IPS DF 6.9 (cell line): ENCODE measurements at regions not wholly inside any gene's neighbourhood (a gene's known extent, or its start where the extent isn't known, plus 50 kb on each side); places are given as distances from the start of the nearest gene placed in this dataset.

ENCODE experiments used
- DNase-seq: peaks from one replicate; pipeline ENCODE4 v3.0.0-alpha.2; 2013; ENCODE audit warnings: low read depth, low spot score
- H3K27ac ChIP-seq: one replicate; pipeline ENCODE4 v1.5.1; 2013; ENCODE audit warnings: low read length, control low read depth
- H3K27me3 ChIP-seq: 2 replicates; pipeline ENCODE4 v1.6.1; 2013; ENCODE audit warnings: mild to moderate bottlenecking, low read length; ENCODE audit not compliant: control insufficient read depth, insufficient read depth
- H3K36me3 ChIP-seq: 2 replicates; pipeline ENCODE4 v1.6.1; 2013; ENCODE audit warnings: low read length; ENCODE audit not compliant: control insufficient read depth, insufficient read depth
- H3K4me1 ChIP-seq: 2 replicates; pipeline ENCODE4 v1.6.1; 2013; ENCODE audit warnings: low read length; ENCODE audit not compliant: control insufficient read depth, insufficient read depth
- H3K4me3 ChIP-seq: 2 replicates; pipeline ENCODE4 v1.5.1; 2013; ENCODE audit warnings: mild to moderate bottlenecking, low read length
- H3K9me3 ChIP-seq: 2 replicates; pipeline ENCODE4 v1.6.1; 2013; ENCODE audit warnings: low read length, inconsistent platforms; ENCODE audit not compliant: control insufficient read depth, insufficient read depth
- WGBS: extraction: QIAGEN DNeasy Blood & Tissue Kit; methylation state at CpG from one replicate; pipeline ENCODE4 v1.1.7; 2013; ENCODE audit warnings: mixed read lengths, missing lambda C conversion rate; ENCODE audit not compliant: insufficient read length, insufficient coverage; 5-methylcytosine and 5-hydroxymethylcytosine counted together

DNA sequence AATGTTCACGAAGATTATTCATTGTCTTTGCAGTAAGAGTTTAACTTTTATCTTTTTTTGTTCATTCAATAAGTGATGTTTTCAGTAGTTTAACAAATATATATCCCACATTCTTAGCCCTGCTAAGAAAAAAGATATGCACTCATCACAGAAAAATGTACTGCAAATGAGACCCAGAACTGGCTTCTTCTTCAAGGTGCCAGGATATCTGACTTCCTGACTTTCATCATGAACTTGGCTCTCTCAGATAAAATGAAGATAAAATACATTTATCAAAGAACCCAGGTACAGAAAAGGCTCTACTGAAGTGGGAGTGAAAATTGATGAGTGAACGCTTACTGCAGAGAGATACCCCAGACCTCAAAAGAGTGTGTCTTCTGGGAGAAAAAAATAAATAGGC is 177.8 kb upstream of the DKK2 start:
- Histone ChIP-seq H3K36me3 (no peaks in the 10 kb centered on the region), H3K27ac (no peak overlapping the region), H3K27me3 (no peaks in the 10 kb centered on the region), H3K4me1 (no peaks in the 10 kb centered on the region), H3K9me3 (no peaks in the 10 kb centered on the region), H3K4me3 (no peak overlapping the region)
- no CpG with 5 or more reads among the region's 2 CpGs for WGBS
- DNase-seq: no peak

GRCh38 chr4:107213410-107213809 is 177.3 kb upstream of the DKK2 start:
- H3K4me3 ChIP-seq: no peak overlapping the region
- H3K27ac ChIP-seq: no peak overlapping the region
- no peak for DNase-seq
- no peaks in the 10 kb centered on the region for H3K27me3 ChIP-seq
- H3K36me3 ChIP-seq: no peaks in the 10 kb centered on the region
- H3K4me1 ChIP-seq: no peaks in the 10 kb centered on the region
- H3K9me3 ChIP-seq: no peaks in the 10 kb centered on the region
- no CpG with 5 or more reads among the region's 3 CpGs for WGBS

GRCh38 chr4:107212565-107212964 is 176.5 kb upstream of the DKK2 start:
- no peak for DNase-seq
- no peak overlapping the region for H3K4me3 ChIP-seq
- no peaks in the 10 kb centered on the region for H3K9me3 ChIP-seq
- H3K36me3 ChIP-seq: no peaks in the 10 kb centered on the region
- no peak overlapping the region for H3K27ac ChIP-seq
- H3K27me3 ChIP-seq: no peaks in the 10 kb centered on the region
- no CpG with 5 or more reads among the region's 2 CpGs for WGBS
- H3K4me1 ChIP-seq: no peaks in the 10 kb centered on the region

GRCh38 chr4:107210450-107211239 is 174.5 kb upstream of the DKK2 start:
- Histone ChIP-seq H3K9me3 (no peaks in the 10 kb centered on the region), H3K4me3 (no peak overlapping the region), H3K27ac (no peak overlapping the region), H3K36me3 (no peaks in the 10 kb centered on the region), H3K27me3 (no peaks in the 10 kb centered on the region), H3K4me1 (no peaks in the 10 kb centered on the region)
- no CpG with 5 or more reads among the region's 13 CpGs for WGBS
- DNase-seq: no peak

GRCh38 chr4:107203733-107204132 is 167.6 kb upstream of the DKK2 start:
- no CpG with 5 or more reads among the region's 8 CpGs for WGBS
- Histone ChIP-seq H3K4me1 (no peaks in the 10 kb centered on the region), H3K27me3 (no peaks in the 10 kb centered on the region), H3K4me3 (no peak overlapping the region), H3K27ac (no peak overlapping the region), H3K36me3 (no peaks in the 10 kb centered on the region), H3K9me3 (no peaks in the 10 kb centered on the region)
- DNase-seq: no peak

DNA sequence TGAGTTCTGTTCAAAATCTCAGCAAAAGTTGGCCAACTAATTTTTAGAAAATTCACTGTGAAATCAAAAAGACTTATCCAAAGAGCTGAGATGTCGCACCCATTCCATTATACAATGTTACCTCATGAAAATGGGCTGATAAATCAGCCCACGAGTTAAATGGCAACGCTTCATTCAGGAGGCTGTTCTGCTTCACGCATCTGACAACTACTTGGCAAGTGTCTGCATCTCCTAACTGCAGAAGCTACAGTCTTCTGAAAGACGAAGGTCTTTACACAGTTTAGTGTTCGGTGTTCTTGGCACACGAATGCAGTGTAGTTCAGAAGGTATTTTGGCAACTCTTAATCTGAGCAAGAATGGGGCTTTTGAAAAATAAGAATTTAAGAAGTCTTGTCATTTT is 166.6 kb upstream of the DKK2 start:
- H3K4me1 ChIP-seq: no peaks in the 10 kb centered on the region
- no peaks in the 10 kb centered on the region for H3K36me3 ChIP-seq
- no CpG with 5 or more reads among the region's 7 CpGs for WGBS
- no peak overlapping the region for H3K27ac ChIP-seq
- H3K27me3 ChIP-seq: no peaks in the 10 kb centered on the region
- no peak for DNase-seq
- H3K9me3 ChIP-seq: no peaks in the 10 kb centered on the region
- H3K4me3 ChIP-seq: no peak overlapping the region

DNA sequence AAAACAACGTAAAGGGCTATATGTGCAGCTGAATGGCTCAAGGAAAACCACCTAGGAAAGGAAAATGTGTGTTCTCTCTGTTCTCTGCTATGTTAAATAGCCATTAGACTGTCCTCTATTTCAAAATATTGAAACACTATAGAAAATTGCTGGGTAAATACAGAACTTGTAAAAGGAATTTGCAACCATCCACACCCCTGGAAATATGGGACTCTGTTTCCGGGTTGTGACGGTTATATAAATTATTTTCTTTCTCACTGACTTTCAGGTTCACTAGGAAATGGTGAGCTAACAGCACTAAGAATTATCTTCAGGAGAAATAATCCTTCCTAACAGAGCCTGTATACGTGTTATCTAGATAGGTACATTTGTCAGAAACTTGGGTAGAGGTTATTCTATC is 161.0 kb upstream of the DKK2 start:
- no peak overlapping the region for H3K27ac ChIP-seq
- H3K27me3 ChIP-seq: no peaks in the 10 kb centered on the region
- no peaks in the 10 kb centered on the region for H3K36me3 ChIP-seq
- WGBS: no CpG with 5 or more reads among the region's 4 CpGs
- H3K4me3 ChIP-seq: no peak overlapping the region
- no peak for DNase-seq
- no peaks in the 10 kb centered on the region for H3K4me1 ChIP-seq
- H3K9me3 ChIP-seq: no peaks in the 10 kb centered on the region

GRCh38 chr4:107196312-107196711 is 160.2 kb upstream of the DKK2 start:
- H3K36me3 ChIP-seq: no peaks in the 10 kb centered on the region
- H3K4me1 ChIP-seq: no peaks in the 10 kb centered on the region
- no peaks in the 10 kb centered on the region for H3K9me3 ChIP-seq
- H3K4me3 ChIP-seq: no peak overlapping the region
- no peaks in the 10 kb centered on the region for H3K27me3 ChIP-seq
- no CpG with 5 or more reads among the region's 2 CpGs for WGBS
- no peak for DNase-seq
- H3K27ac ChIP-seq: no peak overlapping the region

DNA sequence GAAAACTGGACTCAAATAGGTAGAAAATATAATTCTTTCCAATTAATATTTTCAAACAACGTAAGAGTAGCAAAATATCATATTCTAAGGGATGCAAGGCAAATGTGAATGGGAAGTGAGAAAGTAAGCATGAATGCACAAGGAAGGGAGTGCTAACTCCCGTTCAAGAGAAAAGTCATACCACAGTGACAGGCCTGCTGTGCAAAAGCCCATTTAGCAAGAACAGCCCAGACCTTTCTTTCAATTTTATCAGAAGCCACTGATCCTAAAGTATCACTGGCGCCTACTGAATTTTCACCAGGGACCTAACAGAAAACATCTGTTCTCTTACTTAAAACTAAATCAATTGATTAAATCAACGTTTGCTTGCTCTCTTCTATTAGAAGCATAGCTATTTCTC is 157.9 kb upstream of the DKK2 start:
- no peaks in the 10 kb centered on the region for H3K4me1 ChIP-seq
- H3K27ac ChIP-seq: no peak overlapping the region
- no peaks in the 10 kb centered on the region for H3K27me3 ChIP-seq
- DNase-seq: no peak
- no CpG with 5 or more reads among the region's 4 CpGs for WGBS
- H3K4me3 ChIP-seq: no peak overlapping the region
- no peaks in the 10 kb centered on the region for H3K9me3 ChIP-seq
- H3K36me3 ChIP-seq: no peaks in the 10 kb centered on the region

DNA sequence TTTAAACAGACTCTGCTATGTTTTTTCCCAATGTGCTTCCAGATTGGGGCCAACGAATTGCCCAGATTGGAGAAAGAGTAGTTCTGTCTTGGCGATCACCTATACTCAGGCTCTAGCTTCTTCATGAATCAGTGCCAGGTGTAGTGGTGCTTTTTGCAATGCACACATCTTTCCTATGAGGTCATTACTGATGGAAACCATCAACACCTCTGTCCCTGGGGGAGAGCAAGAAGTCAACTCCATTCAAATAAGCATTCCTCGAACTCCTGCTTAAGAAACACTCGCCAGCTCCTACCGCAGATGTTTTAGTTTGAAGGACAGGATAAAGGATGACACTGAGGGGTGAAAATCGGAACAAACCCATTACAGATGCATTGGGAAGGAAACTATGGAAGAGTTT is 156.5 kb upstream of the DKK2 start:
- Histone ChIP-seq H3K4me3 (no peak overlapping the region), H3K36me3 (no peaks in the 10 kb centered on the region), H3K4me1 (no peaks in the 10 kb centered on the region), H3K9me3 (no peaks in the 10 kb centered on the region), H3K27me3 (no peaks in the 10 kb centered on the region), H3K27ac (no peak overlapping the region)
- no peak for DNase-seq
- WGBS: no CpG with 5 or more reads among the region's 6 CpGs

- H3K36me3 ChIP-seq: no peaks in the 10 kb centered on the region
- no CpG with 5 or more reads among the region's 2 CpGs for WGBS
- H3K4me3 ChIP-seq: no peak overlapping the region
- no peaks in the 10 kb centered on the region for H3K4me1 ChIP-seq
- H3K9me3 ChIP-seq: no peaks in the 10 kb centered on the region
- no peaks in the 10 kb centered on the region for H3K27me3 ChIP-seq
- no peak for DNase-seq
- H3K27ac ChIP-seq: no peak overlapping the region
Measured at GRCh38 chr4:107187091-107187490, 151.0 kb upstream of the DKK2 start.
